Loucy (cell line): ENCODE measurements at regions not wholly inside any gene's neighbourhood (a gene's known extent, or its start where the extent isn't known, plus 50 kb on each side); places are given as distances from the start of the nearest gene placed in this dataset.

ENCODE experiments used
- H2AFZ ChIP-seq: fragments of 200-600 bp; sonication (generic); 2 replicates; pipeline ENCODE4 v1.6.0; 2016; ENCODE audit warnings: antibody characterized with exemption, mild to moderate bottlenecking, low read length, moderate library complexity
- H3F3A ChIP-seq: fragments of 200-600 bp; 2 replicates; pipeline ENCODE4 v1.6.0; 2016; ENCODE audit warnings: antibody characterized with exemption, low read depth, mild to moderate bottlenecking
- H3K27me3 ChIP-seq: fragments of 200-600 bp; sonication (generic); 2 replicates; pipeline ENCODE4 v1.6.1; 2014; ENCODE audit warnings: low read length, mild to moderate bottlenecking; ENCODE audit not compliant: insufficient read depth, poor library complexity, severe bottlenecking
- H3K36me3 ChIP-seq: fragments of 200-600 bp; sonication (generic); 2 replicates; pipeline ENCODE4 v1.6.1; 2016; ENCODE audit warnings: low read length; ENCODE audit not compliant: insufficient read depth
- H3K4me1 ChIP-seq: fragments of 200-600 bp; sonication (generic); 2 replicates; pipeline ENCODE4 v1.5.1; 2014; ENCODE audit warnings: low read length, mild to moderate bottlenecking; ENCODE audit not compliant: insufficient read depth, poor library complexity, severe bottlenecking
- H3K4me2 ChIP-seq: fragments of 200-600 bp; sonication (generic); 2 replicates; pipeline ENCODE4 v1.6.0; 2014; ENCODE audit warnings: antibody characterized with exemption, low read length, low read depth, mild to moderate bottlenecking; ENCODE audit not compliant: poor library complexity, severe bottlenecking
- H3K4me3 ChIP-seq: fragments of 200-600 bp; sonication (generic); 2 replicates; pipeline ENCODE4 v1.5.1; 2014; ENCODE audit warnings: low read length, mild to moderate bottlenecking, mixed read lengths; ENCODE audit not compliant: poor library complexity, severe bottlenecking
- H3K79me2 ChIP-seq: fragments of 200-600 bp; sonication (generic); 2 replicates; pipeline ENCODE4 v1.6.1; 2014; ENCODE audit warnings: low read length; ENCODE audit not compliant: insufficient read depth
- H3K9ac ChIP-seq: fragments of 200-600 bp; sonication (generic); 2 replicates; pipeline ENCODE4 v1.6.0; 2014; ENCODE audit warnings: mild to moderate bottlenecking, low read depth, low read length, moderate library complexity; ENCODE audit not compliant: poor library complexity, severe bottlenecking
- H3K9me2 ChIP-seq: fragments of 200-600 bp; sonication (generic); replicated peaks from 2 replicates; pipeline ENCODE4 v1.6.1; 2016; ENCODE audit warnings: low read depth, low read length, mixed read lengths
- H3K9me3 ChIP-seq: fragments of 200-600 bp; sonication (generic); 2 replicates; pipeline ENCODE4 v1.6.1; 2014; ENCODE audit warnings: mild to moderate bottlenecking, antibody characterized with exemption, low read length, low read depth; ENCODE audit not compliant: insufficient read depth
- H4K20me1 ChIP-seq: fragments of 200-600 bp; sonication (generic); 2 replicates; pipeline ENCODE4 v1.6.0; 2014; ENCODE audit warnings: antibody characterized with exemption, low read length, mild to moderate bottlenecking; ENCODE audit not compliant: insufficient read depth, poor library complexity, severe bottlenecking
- CTCF ChIP-seq: fragments of 200-600 bp; sonication (generic); conservative IDR thresholded peaks from 2 replicates; pipeline ENCODE4 v1.5.1; 2014; ENCODE audit warnings: mild to moderate bottlenecking, antibody characterized with exemption, low read length
- EZH2phosphoT487 ChIP-seq: fragments of 200-600 bp; IDR thresholded peaks from 2 replicates; pipeline ENCODE4 v1.6.1; 2018; ENCODE audit warnings: antibody characterized with exemption, mild to moderate bottlenecking, moderate library complexity, borderline replicate concordance

- Histone ChIP-seq H3K9ac (no peak overlapping the region), H4K20me1 (no peaks in the 10 kb centered on the region), H3K27me3 (no peaks in the 10 kb centered on the region), H3K9me3 (no peaks in the 10 kb centered on the region), H3K36me3 (no peaks in the 10 kb centered on the region), H3K4me2 (no peak overlapping the region), H3F3A (no peaks in the 10 kb centered on the region), H3K79me2 (no peaks in the 10 kb centered on the region), H3K4me1 (no peaks in the 10 kb centered on the region), H3K4me3 (no peak overlapping the region), H3K9me2 (no peaks in the 10 kb centered on the region), H2AFZ (0 out of 2 replicates have a peak overlapping the region, but pooled peaks have one; percentile 43)
- TF ChIP-seq CTCF (peak; percentile 44), EZH2phosphoT487 (no peak)
Measured at GRCh38 chrX:13898083-13898482, 81.2 kb upstream of the GPM6B start.

GRCh38 chrX:13897566-13897965 lies 80.7 kb upstream of the GPM6B start:
- Histone ChIP-seq H3K36me3 (no peaks in the 10 kb centered on the region), H3K9me3 (no peaks in the 10 kb centered on the region), H3K79me2 (no peaks in the 10 kb centered on the region), H3K4me2 (no peak overlapping the region), H3K4me1 (no peaks in the 10 kb centered on the region), H3F3A (no peaks in the 10 kb centered on the region), H3K9ac (no peak overlapping the region), H2AFZ (no peak overlapping the region), H3K4me3 (no peak overlapping the region), H3K27me3 (no peaks in the 10 kb centered on the region), H4K20me1 (no peaks in the 10 kb centered on the region), H3K9me2 (no peaks in the 10 kb centered on the region)
- no peak for TF ChIP-seq EZH2phosphoT487
- no peak for TF ChIP-seq CTCF

- TF ChIP-seq CTCF = no peak
- TF ChIP-seq EZH2phosphoT487 = no peak
- Histone ChIP-seq H3K9me3 (no peaks in the 10 kb centered on the region), H3K9ac (no peak overlapping the region), H3K79me2 (no peaks in the 10 kb centered on the region), H3K27me3 (no peaks in the 10 kb centered on the region), H2AFZ (no peak overlapping the region), H3K4me3 (no peak overlapping the region), H3K9me2 (no peaks in the 10 kb centered on the region), H4K20me1 (no peaks in the 10 kb centered on the region), H3F3A (no peaks in the 10 kb centered on the region), H3K4me2 (no peak overlapping the region), H3K36me3 (no peaks in the 10 kb centered on the region), H3K4me1 (no peaks in the 10 kb centered on the region)
Measured at GRCh38 chrX:13894888-13895565, 78.1 kb upstream of the GPM6B start.
